ENCODE measurements at regions not wholly inside any gene's neighbourhood (a gene's known extent, or its start where the extent isn't known, plus 50 kb on each side); places are given as distances from the start of the nearest gene placed in this dataset.

GRCh38 chr7:108839076-108839475 lies 269.4 kb downstream of the DNAJB9 start:
- Histone ChIP-seq H3K4me3 (ENCODE audit: low read depth in 1 of 3, low read length in 3 of 3) (no peak overlapping the region), H3K9ac (ENCODE audit: low read depth in 1 of 2, low read length in 2 of 2) (no peak overlapping the region), H3K27me3 (ENCODE audit: control insufficient read depth in 4 of 4, insufficient read depth in 4 of 4, low read length in 3 of 4) (no peaks in the 10 kb centered on the region), H3K4me1 (ENCODE audit: control insufficient read depth in 4 of 4, insufficient read depth in 4 of 4, low read length in 3 of 4) (no peaks in the 10 kb centered on the region), H3K27ac (ENCODE audit: low read depth in 1 of 2, low read length in 2 of 2) (no peak overlapping the region), H3K9me3 (ENCODE audit: control insufficient read depth in 4 of 4, low read length in 3 of 4) (peaks cover 0 to 2% (median under 1%) of the 10 kb centered on the region in 4 donors), H3K36me3 (ENCODE audit: control insufficient read depth in 4 of 4, insufficient read depth in 3 of 4, low read depth in 1 of 4, low read length in 3 of 4) (no peaks in the 10 kb centered on the region)
- DNase-seq (ENCODE audit: low spot score) = no peak
- no peak for TF ChIP-seq SP1 (IDR thresholded peaks at IDR 0.05)
- TF ChIP-seq RXRA (IDR thresholded peaks at IDR 0.05) = no peak
- TF ChIP-seq MAX (IDR thresholded peaks at IDR 0.05) = no peak
- TF ChIP-seq YY1 (IDR thresholded peaks at IDR 0.05) = no peak
- no peak for TF ChIP-seq FOXA2 (IDR thresholded peaks at IDR 0.05)
- TF ChIP-seq JUND (IDR thresholded peaks at IDR 0.05) = no peak
- TF ChIP-seq FOXA1 (IDR thresholded peaks at IDR 0.05) = no peak
- TF ChIP-seq HNF4A (conservative IDR thresholded peaks at IDR 0.05) = no peak
- TF ChIP-seq REST (IDR thresholded peaks at IDR 0.05) = no peak
- 31% methylated on average over 3 of the region's 3 CpGs for WGBS

GRCh38 chr7:108845951-108846350 lies 276.3 kb downstream of the DNAJB9 start:
- no peaks in the 10 kb centered on the region for H3K4me1 ChIP-seq (ENCODE audit: control insufficient read depth in 4 of 4, insufficient read depth in 4 of 4, low read length in 3 of 4)
- H3K9me3 ChIP-seq (ENCODE audit: control insufficient read depth in 4 of 4, low read length in 3 of 4) = no peaks in the 10 kb centered on the region
- TF ChIP-seq HNF4A (conservative IDR thresholded peaks at IDR 0.05) = no peak
- no peak for TF ChIP-seq TAF1 (conservative IDR thresholded peaks at IDR 0.05)
- no peak for TF ChIP-seq RAD21 (IDR thresholded peaks at IDR 0.05)
- no peak for TF ChIP-seq MAX (IDR thresholded peaks at IDR 0.05)
- TF ChIP-seq SP1 (IDR thresholded peaks at IDR 0.05) = no peak
- no peak for TF ChIP-seq JUND (IDR thresholded peaks at IDR 0.05)
- no peak for TF ChIP-seq ZBTB33 (IDR thresholded peaks at IDR 0.05)
- no peak for TF ChIP-seq REST (IDR thresholded peaks at IDR 0.05)
- no peak for TF ChIP-seq YY1 (IDR thresholded peaks at IDR 0.05)
- TF ChIP-seq RXRA (IDR thresholded peaks at IDR 0.05) = no peak
- H3K9ac ChIP-seq (ENCODE audit: low read depth in 1 of 2, low read length in 2 of 2) = no peak overlapping the region
- H3K27me3 ChIP-seq (ENCODE audit: control insufficient read depth in 4 of 4, insufficient read depth in 4 of 4, low read length in 3 of 4) = no peaks in the 10 kb centered on the region
- H3K27ac ChIP-seq (ENCODE audit: low read depth in 1 of 2, low read length in 2 of 2) = no peak overlapping the region
- no peak overlapping the region for H3K4me3 ChIP-seq (ENCODE audit: low read depth in 1 of 3, low read length in 3 of 3)
- no peak for DNase-seq (ENCODE audit: low spot score)
- no peaks in the 10 kb centered on the region for H3K36me3 ChIP-seq (ENCODE audit: control insufficient read depth in 4 of 4, insufficient read depth in 3 of 4, low read depth in 1 of 4, low read length in 3 of 4)

Measured in liver (tissue), 7 donors.